HG02884 (cell line): ENCODE measurements at regions not wholly inside any gene's neighbourhood (a gene's known extent, or its start where the extent isn't known, plus 50 kb on each side); places are given as distances from the start of the nearest gene placed in this dataset.

Experiments
- ATAC-seq: cut with Tn5 transposase; IDR thresholded peaks from one replicate; pipeline ENCODE4 v1.9.1; 2021; ENCODE audit warnings: mild to moderate bottlenecking, moderate library complexity; ENCODE audit not compliant: unreplicated experiment

GRCh38 chr13:84684048-84684662 is 801.9 kb upstream of the SLITRK1 start:
- ATAC-seq, result no peak

- ATAC-seq, result no peak
Observed at GRCh38 chr13:84683448-84683847, 801.2 kb upstream of the SLITRK1 start.

GRCh38 chr13:84677836-84678235 is 795.6 kb upstream of the SLITRK1 start:
- ATAC-seq, result no peak

GRCh38 chr13:84672616-84673015 is 790.3 kb upstream of the SLITRK1 start:
- ATAC-seq, result no peak

GRCh38 chr13:84670245-84670644 is 788.0 kb upstream of the SLITRK1 start:
- no peak for ATAC-seq

- no peak for ATAC-seq
Observed at GRCh38 chr13:84668637-84669036, 786.4 kb upstream of the SLITRK1 start.

- ATAC-seq, result no peak
Observed at GRCh38 chr13:84662491-84662890, 780.2 kb upstream of the SLITRK1 start.

GRCh38 chr13:84661718-84662117 is 779.4 kb upstream of the SLITRK1 start:
- no peak for ATAC-seq

GRCh38 chr13:84659359-84659661 is 777.0 kb upstream of the SLITRK1 start:
- no peak for ATAC-seq

GRCh38 chr13:84658491-84659358 is 776.5 kb upstream of the SLITRK1 start:
- ATAC-seq, result no peak

- ATAC-seq, result no peak
Observed at GRCh38 chr13:84655677-84656076, 773.4 kb upstream of the SLITRK1 start.

- ATAC-seq, result no peak
Observed at GRCh38 chr13:84654654-84655275, 772.5 kb upstream of the SLITRK1 start.

- no peak for ATAC-seq
Observed at GRCh38 chr13:84653915-84654534, 771.8 kb upstream of the SLITRK1 start.

- ATAC-seq, result no peak
Observed at GRCh38 chr13:84651705-84652104, 769.4 kb upstream of the SLITRK1 start.

- ATAC-seq, result no peak
Observed at GRCh38 chr13:84651288-84651687, 769.0 kb upstream of the SLITRK1 start.

GRCh38 chr13:84649853-84650252 is 767.6 kb upstream of the SLITRK1 start:
- no peak for ATAC-seq

- ATAC-seq, result no peak
Observed at GRCh38 chr13:84648069-84648640, 765.9 kb upstream of the SLITRK1 start.

GRCh38 chr13:84646957-84647356 is 764.7 kb upstream of the SLITRK1 start:
- no peak for ATAC-seq

GRCh38 chr13:84645196-84646012 is 763.1 kb upstream of the SLITRK1 start:
- no peak for ATAC-seq

GRCh38 chr13:84641491-84641890 is 759.2 kb upstream of the SLITRK1 start:
- ATAC-seq, result no peak
